Progenitor cell of endocrine pancreas (in vitro differentiated cells): ENCODE measurements at regions not wholly inside any gene's neighbourhood (a gene's known extent, or its start where the extent isn't known, plus 50 kb on each side); places are given as distances from the start of the nearest gene placed in this dataset.

Source experiments
- DNase-seq: peaks from one replicate; pipeline ENCODE4 v3.0.0; 2021; ENCODE audit warnings: low spot score; ENCODE audit not compliant: unreplicated experiment
- H3K27ac Mint-ChIP-seq: 2 replicates; pipeline ENCODE4 v1.8.0; 2021; ENCODE audit warnings: mild to moderate bottlenecking, moderate library complexity, mixed read lengths
- H3K27me3 Mint-ChIP-seq: 2 replicates; pipeline ENCODE4 v1.8.0; 2021; ENCODE audit warnings: mixed read lengths
- H3K36me3 Mint-ChIP-seq: 2 replicates; pipeline ENCODE4 v1.8.0; 2022; ENCODE audit warnings: mixed read lengths; ENCODE audit not compliant: insufficient read depth
- H3K4me1 Mint-ChIP-seq: 2 replicates; pipeline ENCODE4 v1.8.0; 2021; ENCODE audit warnings: low read depth, mixed read lengths
- H3K4me3 Mint-ChIP-seq: 2 replicates; pipeline ENCODE4 v1.8.0; 2021; ENCODE audit warnings: low read depth, mild to moderate bottlenecking, moderate library complexity, mixed read lengths
- H3K9me3 Mint-ChIP-seq: 2 replicates; pipeline ENCODE4 v1.8.0; 2021; ENCODE audit warnings: low read depth, mixed read lengths
- TF ChIP-seq, protein P1 (sequence below): fragments of 200-600 bp; sonication (generic); IDR thresholded peaks from one replicate; pipeline ENCODE4 v1.5.0; 2021; ENCODE audit warnings: antibody characterized with exemption, mild to moderate bottlenecking; ENCODE audit not compliant: unreplicated experiment

DNA sequence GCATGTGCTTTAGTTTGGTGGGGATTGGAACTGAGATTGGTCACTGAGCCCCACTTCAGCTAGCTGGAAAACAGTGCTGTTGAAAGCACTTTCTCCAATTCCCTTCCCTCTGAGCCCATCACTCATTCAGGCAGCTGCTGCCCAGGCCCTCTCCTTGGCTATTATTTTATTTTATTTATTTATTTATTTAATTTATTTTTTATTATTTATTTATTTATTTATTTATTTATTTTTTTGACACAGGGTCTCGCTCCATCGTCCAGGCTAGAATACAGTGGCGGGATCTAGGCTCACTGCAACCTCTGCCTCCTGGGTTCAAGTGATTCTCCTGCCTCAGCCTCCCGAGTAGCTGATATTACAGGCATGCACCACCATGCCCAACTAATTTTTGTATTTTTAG lies 51.8 kb upstream of the RBPJ start:
- Mint-ChIP-seq H3K27me3 (no peaks in the 10 kb centered on the region), H3K27ac (no peak overlapping the region), H3K36me3 (no peaks in the 10 kb centered on the region), H3K4me3 (no peak overlapping the region), H3K9me3 (no peaks in the 10 kb centered on the region), H3K4me1 (peaks cover 2% of the 10 kb centered on the region)
- TF ChIP-seq, protein P1, sequence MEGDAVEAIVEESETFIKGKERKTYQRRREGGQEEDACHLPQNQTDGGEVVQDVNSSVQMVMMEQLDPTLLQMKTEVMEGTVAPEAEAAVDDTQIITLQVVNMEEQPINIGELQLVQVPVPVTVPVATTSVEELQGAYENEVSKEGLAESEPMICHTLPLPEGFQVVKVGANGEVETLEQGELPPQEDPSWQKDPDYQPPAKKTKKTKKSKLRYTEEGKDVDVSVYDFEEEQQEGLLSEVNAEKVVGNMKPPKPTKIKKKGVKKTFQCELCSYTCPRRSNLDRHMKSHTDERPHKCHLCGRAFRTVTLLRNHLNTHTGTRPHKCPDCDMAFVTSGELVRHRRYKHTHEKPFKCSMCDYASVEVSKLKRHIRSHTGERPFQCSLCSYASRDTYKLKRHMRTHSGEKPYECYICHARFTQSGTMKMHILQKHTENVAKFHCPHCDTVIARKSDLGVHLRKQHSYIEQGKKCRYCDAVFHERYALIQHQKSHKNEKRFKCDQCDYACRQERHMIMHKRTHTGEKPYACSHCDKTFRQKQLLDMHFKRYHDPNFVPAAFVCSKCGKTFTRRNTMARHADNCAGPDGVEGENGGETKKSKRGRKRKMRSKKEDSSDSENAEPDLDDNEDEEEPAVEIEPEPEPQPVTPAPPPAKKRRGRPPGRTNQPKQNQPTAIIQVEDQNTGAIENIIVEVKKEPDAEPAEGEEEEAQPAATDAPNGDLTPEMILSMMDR = no peak
- DNase-seq = no peak
